Keratinocyte (primary cell): ENCODE measurements at regions not wholly inside any gene's neighbourhood (a gene's known extent, or its start where the extent isn't known, plus 50 kb on each side); places are given as distances from the start of the nearest gene placed in this dataset.

Experiments
- DNase-seq: peaks from one replicate; pipeline ENCODE4 v3.0.0-alpha.2; 2011; ENCODE audit warnings: low read depth, missing footprints, low spot score
- FAIRE-seq: peaks from 2 replicates; lab custom pipeline; 2011; peaks lifted over from hg19 to GRCh38; lab: Jason Lieb, UNC
- H2AFZ ChIP-seq: 2 replicates; pipeline ENCODE4 v1.6.0; 2012; ENCODE audit warnings: low read length, control low read depth, inconsistent platforms; ENCODE audit not compliant: control insufficient read depth
- H3K27ac ChIP-seq: 2 replicates; pipeline ENCODE4 v1.5.1; 2011; ENCODE audit warnings: low read length; ENCODE audit not compliant: control insufficient read depth, insufficient read depth
- H3K27me3 ChIP-seq: 3 replicates; pipeline ENCODE4 v1.6.0; 2011; ENCODE audit warnings: low read length; ENCODE audit not compliant: control insufficient read depth, insufficient read depth; ENCODE audit errors: extremely low read depth
- H3K36me3 ChIP-seq, 2 experiments: 2 replicates in 1 of 2; 3 replicates in 1 of 2; pipeline ENCODE4 v1.5.1; 2011; ENCODE audit warnings: low read length in 2 of 2, mild to moderate bottlenecking in 1 of 2; ENCODE audit not compliant: control insufficient read depth in 2 of 2, insufficient read depth in 2 of 2; ENCODE audit errors: extremely low read depth in 1 of 2
- H3K4me1 ChIP-seq: 3 replicates; pipeline ENCODE4 v1.5.1; 2011; ENCODE audit warnings: low read length; ENCODE audit not compliant: control insufficient read depth, insufficient read depth; ENCODE audit errors: extremely low read depth
- H3K4me2 ChIP-seq: 3 replicates; pipeline ENCODE4 v1.6.0; 2011; ENCODE audit warnings: low read depth, low read length; ENCODE audit not compliant: control insufficient read depth, insufficient read depth; ENCODE audit errors: extremely low read depth
- H3K4me3 ChIP-seq, 3 experiments: fragments of 200-600 bp in 1 of 3; sonication (generic) in 1 of 3; 2 replicates in 2 of 3; 3 replicates in 1 of 3; pipeline ENCODE4 v1.5.1; 2011 to 2016; ENCODE audit warnings: low read length in 3 of 3, mild to moderate bottlenecking in 3 of 3, control low read depth in 2 of 3, inconsistent platforms in 1 of 3, low read depth in 1 of 3, mixed read lengths in 1 of 3, mixed run types in 1 of 3, moderate library complexity in 1 of 3; ENCODE audit not compliant: control insufficient read depth in 2 of 3, insufficient read depth in 2 of 3; ENCODE audit errors: extremely low read depth in 1 of 3
- H3K79me2 ChIP-seq: 2 replicates; pipeline ENCODE4 v1.6.0; 2012; ENCODE audit warnings: low read length; ENCODE audit not compliant: control insufficient read depth, insufficient read depth
- H3K9ac ChIP-seq: 3 replicates; pipeline ENCODE4 v1.6.0; 2011; ENCODE audit warnings: low read length; ENCODE audit not compliant: control insufficient read depth, insufficient read depth; ENCODE audit errors: extremely low read depth
- H3K9me1 ChIP-seq: 3 replicates; pipeline ENCODE4 v1.6.0; 2011; ENCODE audit warnings: low read length; ENCODE audit not compliant: control insufficient read depth, insufficient read depth; ENCODE audit errors: extremely low read depth
- H3K9me3 ChIP-seq: 2 replicates; pipeline ENCODE4 v1.5.1; 2012; ENCODE audit warnings: low read depth, low read length; ENCODE audit not compliant: control insufficient read depth
- H4K20me1 ChIP-seq: 3 replicates; pipeline ENCODE4 v1.6.0; 2011; ENCODE audit warnings: low read length; ENCODE audit not compliant: control insufficient read depth, insufficient read depth; ENCODE audit errors: extremely low read depth
- EZH2 ChIP-seq: IDR thresholded peaks from one replicate; pipeline ENCODE4 v1.6.1; 2012; ENCODE audit warnings: inconsistent platforms, mild to moderate bottlenecking, low read length, moderate library complexity
- dilution Hi-C: fragments of 300-500 bp; cut with MboI; formaldehyde crosslinking; loops from one replicate; pipeline ENCODE4 v1.7.0; 2020; ENCODE audit warnings: low sequenced_read_pairs; ENCODE audit not compliant: extremely low pct_ligation_motif_present
- TF ChIP-seq, protein P1 (sequence below), 3 experiments: IDR thresholded peaks in 1 of 3; conservative IDR thresholded peaks in 1 of 3; optimal IDR thresholded peaks in 1 of 3; 2 replicates in 2 of 3; 3 replicates in 1 of 3; pipeline versions ENCODE3 to v1.5.1; 2011; ENCODE audit warnings: low read length in 3 of 3, mild to moderate bottlenecking in 3 of 3, moderate library complexity in 2 of 3, control low read depth in 1 of 3, inconsistent platforms in 1 of 3; ENCODE audit not compliant: insufficient read depth in 2 of 3; ENCODE audit errors: extremely low read depth in 1 of 3

DNA sequence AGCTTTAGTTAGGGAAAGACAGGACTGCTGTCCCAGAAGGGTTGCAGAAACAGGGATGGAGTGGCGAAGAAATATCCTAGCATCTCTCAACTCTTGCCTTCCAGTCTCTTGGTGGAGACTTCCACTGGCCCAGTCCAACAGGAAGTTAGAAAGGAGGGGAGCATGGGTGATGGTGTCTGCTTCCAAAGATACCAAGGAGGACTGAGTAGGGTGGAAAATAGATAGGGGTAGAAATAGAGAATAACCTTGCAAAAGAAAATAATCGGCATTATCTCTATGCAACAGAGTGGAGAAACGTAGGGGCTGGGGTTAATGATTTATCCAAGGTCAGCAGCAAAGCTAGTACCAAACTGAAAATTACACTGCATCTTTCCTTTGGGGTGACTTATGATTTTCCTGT, 242.3 kb downstream of the PSAT1 start:
- Histone ChIP-seq H3K9ac (no peak overlapping the region), H3K27ac (no peak overlapping the region), H3K36me3 (no peaks in the 10 kb centered on the region), H4K20me1 (no peaks in the 10 kb centered on the region), H3K9me3 (no peaks in the 10 kb centered on the region), H3K4me2 (no peak overlapping the region), H3K9me1 (no peaks in the 10 kb centered on the region), H3K79me2 (no peaks in the 10 kb centered on the region), H3K4me3 (no peak overlapping the region), H2AFZ (no peak overlapping the region), H3K4me1 (no peaks in the 10 kb centered on the region), H3K27me3 (no peaks in the 10 kb centered on the region)
- dilution Hi-C loops: no loop called here
- FAIRE-seq: no peak
- no peak for TF ChIP-seq EZH2
- TF ChIP-seq, protein P1, sequence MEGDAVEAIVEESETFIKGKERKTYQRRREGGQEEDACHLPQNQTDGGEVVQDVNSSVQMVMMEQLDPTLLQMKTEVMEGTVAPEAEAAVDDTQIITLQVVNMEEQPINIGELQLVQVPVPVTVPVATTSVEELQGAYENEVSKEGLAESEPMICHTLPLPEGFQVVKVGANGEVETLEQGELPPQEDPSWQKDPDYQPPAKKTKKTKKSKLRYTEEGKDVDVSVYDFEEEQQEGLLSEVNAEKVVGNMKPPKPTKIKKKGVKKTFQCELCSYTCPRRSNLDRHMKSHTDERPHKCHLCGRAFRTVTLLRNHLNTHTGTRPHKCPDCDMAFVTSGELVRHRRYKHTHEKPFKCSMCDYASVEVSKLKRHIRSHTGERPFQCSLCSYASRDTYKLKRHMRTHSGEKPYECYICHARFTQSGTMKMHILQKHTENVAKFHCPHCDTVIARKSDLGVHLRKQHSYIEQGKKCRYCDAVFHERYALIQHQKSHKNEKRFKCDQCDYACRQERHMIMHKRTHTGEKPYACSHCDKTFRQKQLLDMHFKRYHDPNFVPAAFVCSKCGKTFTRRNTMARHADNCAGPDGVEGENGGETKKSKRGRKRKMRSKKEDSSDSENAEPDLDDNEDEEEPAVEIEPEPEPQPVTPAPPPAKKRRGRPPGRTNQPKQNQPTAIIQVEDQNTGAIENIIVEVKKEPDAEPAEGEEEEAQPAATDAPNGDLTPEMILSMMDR (optimal IDR thresholded peaks at IDR 0.05 in 1 of 3, IDR thresholded peaks at IDR 0.05 in 1 of 3, conservative IDR thresholded peaks at IDR 0.05 in 1 of 3; ENCODE audit: extremely low read depth in 1 of 3, insufficient read depth in 2 of 3, low read length in 3 of 3): no peak
- no peak for DNase-seq

- DNase-seq (no peak), FAIRE-seq (no peak)
- Histone ChIP-seq H2AFZ (no peak overlapping the region), H4K20me1 (no peaks in the 10 kb centered on the region), H3K4me3 (no peak overlapping the region), H3K4me2 (no peak overlapping the region), H3K9ac (no peak overlapping the region), H3K9me1 (no peaks in the 10 kb centered on the region), H3K79me2 (no peaks in the 10 kb centered on the region), H3K36me3 (no peaks in the 10 kb centered on the region), H3K4me1 (no peaks in the 10 kb centered on the region), H3K9me3 (no peaks in the 10 kb centered on the region), H3K27ac (no peak overlapping the region), H3K27me3 (no peaks in the 10 kb centered on the region)
- dilution Hi-C loops: no loop called here
- TF ChIP-seq, protein P1 (optimal IDR thresholded peaks at IDR 0.05 in 1 of 3, IDR thresholded peaks at IDR 0.05 in 1 of 3, conservative IDR thresholded peaks at IDR 0.05 in 1 of 3; ENCODE audit: extremely low read depth in 1 of 3, insufficient read depth in 2 of 3, low read length in 3 of 3): no peak
- no peak for TF ChIP-seq EZH2
Measured at GRCh38 chr9:78539904-78540303, 243.0 kb downstream of the PSAT1 start.
